Lung (tissue), 11 donors: ENCODE measurements at regions not wholly inside any gene's neighbourhood (a gene's known extent, or its start where the extent isn't known, plus 50 kb on each side); places are given as distances from the start of the nearest gene placed in this dataset.

Source experiments
- ATAC-seq: fragments of 200-7000 bp; cut with Tn5 transposase; one replicate; pipeline ENCODE4 v1.9.1; 2020; ENCODE audit warnings: moderate number of reproducible peaks; ENCODE audit not compliant: insufficient read depth, low FRiP score
- DNase-seq, 3 donors: peaks; one replicate each; pipeline ENCODE4 v3.0.0-alpha.2; 2013 to 2017
- H3K27ac ChIP-seq, 2 donors: one replicate each; pipeline ENCODE4 v1.5.1; 2013; ENCODE audit warnings: mild to moderate bottlenecking in 2 of 2, moderate library complexity in 2 of 2, control low read depth in 1 of 2, inconsistent platforms in 1 of 2, low read depth in 1 of 2, low read length in 1 of 2
- H3K27me3 ChIP-seq, 3 donors: one replicate each; pipeline ENCODE4 v1.5.1; 2013; ENCODE audit warnings: low read length in 2 of 3; ENCODE audit not compliant: control insufficient read depth in 3 of 3, insufficient read depth in 3 of 3
- H3K36me3 ChIP-seq, 4 donors: one replicate each; pipeline ENCODE4 v1.5.1; 2013; ENCODE audit warnings: low read length in 4 of 4, mild to moderate bottlenecking in 1 of 4, moderate library complexity in 1 of 4; ENCODE audit not compliant: control insufficient read depth in 4 of 4, insufficient read depth in 4 of 4
- H3K4me1 ChIP-seq, 5 donors: one replicate each; pipeline ENCODE4 v1.5.1; 2013; ENCODE audit warnings: low read length in 5 of 5, mild to moderate bottlenecking in 2 of 5, moderate library complexity in 1 of 5; ENCODE audit not compliant: control insufficient read depth in 5 of 5, insufficient read depth in 5 of 5
- H3K4me3 ChIP-seq: one replicate; pipeline ENCODE4 v1.5.1; 2013; ENCODE audit warnings: mild to moderate bottlenecking, control low read depth, moderate library complexity
- H3K9ac ChIP-seq, 2 donors: one replicate each; pipeline ENCODE4 v1.5.1; 2013; ENCODE audit warnings: low read length in 2 of 2, control low read depth in 1 of 2; ENCODE audit not compliant: insufficient read depth in 1 of 2
- H3K9me3 ChIP-seq, 4 donors: one replicate each; pipeline ENCODE4 v1.5.1; 2013; ENCODE audit warnings: low read length in 3 of 4, mild to moderate bottlenecking in 1 of 4, moderate library complexity in 1 of 4; ENCODE audit not compliant: control insufficient read depth in 4 of 4, insufficient read depth in 3 of 4
- CTCF ChIP-seq: IDR thresholded peaks from 2 replicates; pipeline ENCODE4 v1.5.1; 2012; ENCODE audit warnings: mild to moderate bottlenecking; ENCODE audit errors: control extremely low read depth, extremely low read depth
- WGBS, 2 donors: extraction: QIAGEN DNeasy Blood & Tissue Kit; methylation state at CpG; one replicate each; pipeline ENCODE4 v1.1.7; 2013; 5-methylcytosine and 5-hydroxymethylcytosine counted together
- donor health status: control.
- donor health status: control.
- donor health status: Bipolar disorder and iron deficiency.
- donor health status: healthy.
- donor health status: DM: yes; HTN: yes; CAD: no.

DNA sequence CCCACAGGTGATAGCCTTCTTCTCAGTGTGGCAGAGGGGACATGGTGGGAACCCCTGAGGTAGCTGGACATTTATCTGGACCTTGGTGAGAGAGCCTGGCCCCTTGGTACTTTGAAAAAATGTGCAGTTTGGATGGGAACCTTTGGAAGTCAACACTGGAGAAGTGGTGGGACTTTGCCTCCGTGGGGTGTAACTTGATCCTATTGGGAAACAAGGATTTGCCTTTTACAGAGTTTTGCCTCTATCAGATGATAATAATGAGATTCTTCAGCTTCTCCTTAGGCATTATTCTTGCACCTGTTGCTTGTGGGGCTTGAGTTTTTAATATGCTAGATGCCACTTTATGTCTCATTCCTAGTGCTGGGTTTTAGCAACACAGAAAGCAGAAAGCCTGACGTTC, 99.0 kb downstream of the ERCC5 start:
- H3K36me3 ChIP-seq: no peaks in the 10 kb centered on the region

GRCh38 chr13:102940770-102941169, 94.9 kb downstream of the ERCC5 start:
- Histone ChIP-seq H3K9me3 (peaks cover 0 to 4% (median 0%) of the 10 kb centered on the region in 4 donors), H3K27ac (no peak overlapping the region), H3K4me1 (peaks cover 0 to 7% (median 0%) of the 10 kb centered on the region in 5 donors), H3K36me3 (no peaks in the 10 kb centered on the region), H3K27me3 (no peaks in the 10 kb centered on the region), H3K4me3 (no peak overlapping the region), H3K9ac (no peak overlapping the region)
- ATAC-seq (no peak), DNase-seq (no peak)
- WGBS, 2 donors: 86 to 89% methylated on average over 1 of the region's 1 CpG
- no peak for TF ChIP-seq CTCF

More for the DNA sequence above, 99.0 kb downstream of the ERCC5 start:
- peaks cover 0 to 23% (median 0%) of the 10 kb centered on the region in 5 donors for H3K4me1 ChIP-seq
- no peak for TF ChIP-seq CTCF
- 73 to 86% methylated on average over 2 of the region's 2 CpGs for WGBS, 2 donors
- no peaks in the 10 kb centered on the region for H3K27me3 ChIP-seq
- no peak overlapping the region for H3K9ac ChIP-seq
- peaks cover 0 to 4% (median 0%) of the 10 kb centered on the region in 4 donors for H3K9me3 ChIP-seq
- no peak overlapping the region for H3K4me3 ChIP-seq
- no peak overlapping the region for H3K27ac ChIP-seq
- DNase-seq (no peak), ATAC-seq (no peak)

GRCh38 chr13:102940143-102940542, 94.3 kb downstream of the ERCC5 start:
- Histone ChIP-seq H3K9ac (no peak overlapping the region), H3K27me3 (no peaks in the 10 kb centered on the region), H3K36me3 (no peaks in the 10 kb centered on the region), H3K4me1 (peaks cover 0 to 5% (median 0%) of the 10 kb centered on the region in 5 donors), H3K9me3 (peaks cover 0 to 4% (median 0%) of the 10 kb centered on the region in 4 donors), H3K4me3 (no peak overlapping the region), H3K27ac (no peak overlapping the region)
- no peak for DNase-seq
- no peak for ATAC-seq
- 80 to 86% methylated on average over 5 of the region's 5 CpGs for WGBS, 2 donors
- TF ChIP-seq CTCF: no peak

DNA sequence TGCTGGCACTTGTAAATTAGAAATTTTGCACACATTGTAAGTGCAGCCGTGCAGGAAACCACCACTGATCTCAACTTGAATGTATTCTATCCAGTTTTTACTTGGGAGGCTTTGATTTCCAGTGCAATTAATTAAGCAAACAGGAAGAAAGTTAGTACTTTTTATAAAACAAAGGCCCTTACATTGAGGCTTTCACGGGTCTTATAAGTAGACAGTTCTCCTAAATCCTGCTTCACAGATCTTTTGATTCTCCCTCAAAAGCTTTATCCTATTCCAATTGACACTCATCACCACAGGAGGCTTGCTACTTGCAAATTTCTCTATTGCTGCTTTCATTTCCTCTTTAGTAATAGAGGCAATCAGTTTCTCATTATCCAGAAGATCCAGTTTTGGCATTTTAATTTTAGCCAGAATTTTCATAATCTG, 90.1 kb downstream of the ERCC5 start:
- 36 to 51% methylated on average over 2 of the region's 2 CpGs for WGBS, 2 donors
- no peak for TF ChIP-seq CTCF
- peaks cover 0 to 5% (median 0%) of the 10 kb centered on the region in 5 donors for H3K4me1 ChIP-seq
- H3K27ac ChIP-seq: no peak overlapping the region
- H3K36me3 ChIP-seq: no peaks in the 10 kb centered on the region
- H3K27me3 ChIP-seq: no peaks in the 10 kb centered on the region
- H3K4me3 ChIP-seq: no peak overlapping the region
- DNase-seq: no peak
- ATAC-seq: no peak
- no peak overlapping the region for H3K9ac ChIP-seq
- peaks cover 0 to 2% (median 0%) of the 10 kb centered on the region in 4 donors for H3K9me3 ChIP-seq
